H1 (cell line): ENCODE measurements at regions not wholly inside any gene's neighbourhood (a gene's known extent, or its start where the extent isn't known, plus 50 kb on each side); places are given as distances from the start of the nearest gene placed in this dataset.

Experiments
- CTCF ChIA-PET: fragments of 300-600 bp; sonication (Branson Sonifier 250); formaldehyde crosslinking; loops from one replicate; lab custom pipeline; 2021; ENCODE audit not compliant: partially characterized antibody; lab: Charles Lee
- POLR2A ChIA-PET: fragments of 300-600 bp; sonication (Branson Sonifier 250); formaldehyde crosslinking; loops from one replicate; lab custom pipeline; 2021; ENCODE audit warnings: inconsistent platforms; ENCODE audit not compliant: partially characterized antibody; lab: Charles Lee
- DNase-seq, 2 experiments: peaks; one replicate each; pipeline versions ENCODE4 v3.0.0 to v3.0.0-alpha.2; 2010 to 2022; ENCODE audit warnings: low spot score in 2 of 2, low read depth in 1 of 2, mixed read lengths in 1 of 2
- FAIRE-seq: peaks from 2 replicates; lab custom pipeline; 2011; peaks lifted over from hg19 to GRCh38; lab: Jason Lieb, UNC
- H2AFZ ChIP-seq: 2 replicates; pipeline ENCODE4 v1.8.1; 2012; ENCODE audit warnings: low read length, inconsistent platforms
- H2AK5ac ChIP-seq: 2 replicates; pipeline ENCODE4 v1.6.1; 2013; ENCODE audit warnings: low read depth, low read length
- H2BK120ac ChIP-seq: replicated peaks from 2 replicates; pipeline ENCODE3; 2013; ENCODE audit warnings: low read depth, low read length, inconsistent platforms
- H2BK12ac ChIP-seq: 2 replicates; pipeline ENCODE4 v1.6.1; 2013; ENCODE audit warnings: low read depth, low read length
- H2BK15ac ChIP-seq: 2 replicates; pipeline ENCODE4 v1.6.1; 2013; ENCODE audit warnings: low read length
- H2BK20ac ChIP-seq: 2 replicates; pipeline ENCODE4 v1.6.1; 2013; ENCODE audit warnings: low read length
- H2BK5ac ChIP-seq: 2 replicates; pipeline ENCODE4 v1.6.1; 2013; ENCODE audit warnings: low read depth, low read length
- H3K14ac ChIP-seq: 2 replicates; pipeline ENCODE4 v1.6.1; 2013; ENCODE audit warnings: inconsistent platforms; ENCODE audit not compliant: insufficient read length
- H3K18ac ChIP-seq: 2 replicates; pipeline ENCODE4 v1.6.1; 2013; ENCODE audit warnings: low read length; ENCODE audit errors: extremely low read depth
- H3K23ac ChIP-seq: 2 replicates; pipeline ENCODE4 v1.6.1; 2013; ENCODE audit warnings: inconsistent platforms; ENCODE audit not compliant: insufficient read length
- H3K23me2 ChIP-seq: 2 replicates; pipeline ENCODE4 v1.6.1; 2013; ENCODE audit warnings: low read depth, low read length
- H3K27ac ChIP-seq: 2 replicates; pipeline ENCODE4 v1.6.1; 2011; ENCODE audit warnings: low read depth, low read length, inconsistent platforms
- H3K27me3 ChIP-seq, 4 experiments: replicated peaks in 1 of 4; 1 replicate in 1 of 4; 2 replicates in 3 of 4; pipeline versions ENCODE4 v1.6.1 to v1.8.1; 2011 to 2013; ENCODE audit warnings: low read length in 3 of 4, mild to moderate bottlenecking in 3 of 4, inconsistent platforms in 2 of 4, mixed read lengths in 2 of 4, moderate library complexity in 1 of 4; ENCODE audit not compliant: control insufficient read depth in 3 of 4, insufficient read depth in 3 of 4; ENCODE audit errors: extremely low read depth in 1 of 4
- H3K36me3 ChIP-seq, 4 experiments: 2 replicates each; pipeline versions ENCODE4 v1.6.1 to v1.8.1; 2011 to 2013; ENCODE audit warnings: mild to moderate bottlenecking in 4 of 4, low read length in 3 of 4, moderate library complexity in 2 of 4, control low read depth in 1 of 4, inconsistent platforms in 1 of 4; ENCODE audit not compliant: insufficient read depth in 4 of 4, control insufficient read depth in 2 of 4
- H3K4ac ChIP-seq: replicated peaks from 2 replicates; pipeline ENCODE3; 2013; ENCODE audit warnings: low read length, low read depth, mixed read lengths, inconsistent platforms; ENCODE audit not compliant: insufficient read length
- H3K4me1 ChIP-seq, 4 experiments: replicated peaks in 1 of 4; 1 replicate in 1 of 4; 2 replicates in 3 of 4; pipeline versions ENCODE4 v1.6.1 to v1.8.1; 2011 to 2013; ENCODE audit warnings: low read length in 3 of 4, inconsistent platforms in 2 of 4, mixed read lengths in 1 of 4; ENCODE audit not compliant: insufficient read depth in 4 of 4, control insufficient read depth in 3 of 4
- H3K4me2 ChIP-seq, 2 experiments: 2 replicates each; pipeline versions ENCODE4 v1.6.1 to v1.8.1; 2011 to 2013; ENCODE audit warnings: low read depth in 2 of 2, low read length in 2 of 2, control low read depth in 1 of 2, inconsistent platforms in 1 of 2, mild to moderate bottlenecking in 1 of 2; ENCODE audit not compliant: insufficient read depth in 1 of 2
- H3K4me3 ChIP-seq, 4 experiments: fragments of 200-600, 300-600 bp in 1 of 4; sonication (generic), shearing (Covaris generic), sonication (Bioruptor Twin) in 1 of 4; 2 replicates each; pipeline versions ENCODE4 v1.5.1 to v1.8.1; 2011 to 2016; ENCODE audit warnings: low read length in 4 of 4, low read depth in 3 of 4, control low read depth in 2 of 4, inconsistent platforms in 2 of 4, mild to moderate bottlenecking in 2 of 4, mixed read lengths in 1 of 4, moderate library complexity in 1 of 4; ENCODE audit not compliant: insufficient read depth in 2 of 4; ENCODE audit errors: extremely low read depth in 1 of 4
- H3K56ac ChIP-seq: replicated peaks from 2 replicates; pipeline ENCODE3; 2013; ENCODE audit warnings: low read depth, mild to moderate bottlenecking, mixed read lengths, low read length, inconsistent platforms; ENCODE audit not compliant: insufficient read length
- H3K79me1 ChIP-seq: 2 replicates; pipeline ENCODE4 v1.6.1; 2013; ENCODE audit warnings: low read depth, low read length, control low read depth
- H3K79me2 ChIP-seq, 2 experiments: 2 replicates each; pipeline versions ENCODE4 v1.6.1 to v1.8.1; 2012 to 2013; ENCODE audit warnings: low read length in 2 of 2, mild to moderate bottlenecking in 2 of 2, inconsistent platforms in 1 of 2; ENCODE audit not compliant: insufficient read depth in 2 of 2, control insufficient read depth in 1 of 2
- H3K9ac ChIP-seq, 4 experiments: replicated peaks in 1 of 4; 1 replicate in 1 of 4; 2 replicates in 3 of 4; pipeline versions ENCODE4 v1.6.1 to v1.8.1; 2011 to 2013; ENCODE audit warnings: low read depth in 3 of 4, low read length in 3 of 4, control low read depth in 2 of 4, mild to moderate bottlenecking in 2 of 4, moderate library complexity in 2 of 4, inconsistent platforms in 1 of 4; ENCODE audit errors: extremely low read depth in 1 of 4
- H3K9me3 ChIP-seq, 2 experiments: 2 replicates each; pipeline versions ENCODE4 v1.6.1 to v1.8.1; 2012 to 2013; ENCODE audit warnings: mild to moderate bottlenecking in 2 of 2, moderate library complexity in 2 of 2, control low read depth in 1 of 2, inconsistent platforms in 1 of 2, low read depth in 1 of 2, low read length in 1 of 2, mixed read lengths in 1 of 2; ENCODE audit not compliant: insufficient read depth in 2 of 2
- H4K20me1 ChIP-seq, 2 experiments: replicated peaks in 1 of 2; 2 replicates each; pipeline versions ENCODE3 to v1.8.1; 2011 to 2013; ENCODE audit warnings: inconsistent platforms in 2 of 2, low read length in 2 of 2, mild to moderate bottlenecking in 1 of 2; ENCODE audit not compliant: insufficient read depth in 2 of 2, control insufficient read depth in 1 of 2
- H4K5ac ChIP-seq: 2 replicates; pipeline ENCODE4 v1.6.1; 2013; ENCODE audit warnings: low read length, low read depth, mixed read lengths, inconsistent platforms; ENCODE audit not compliant: insufficient read length
- H4K8ac ChIP-seq: 2 replicates; pipeline ENCODE4 v1.8.0; 2013; ENCODE audit warnings: mild to moderate bottlenecking, moderate library complexity, low read length, inconsistent platforms; ENCODE audit not compliant: insufficient read depth; ENCODE audit errors: extremely low read depth
- H4K91ac ChIP-seq: replicated peaks from 2 replicates; pipeline ENCODE3; 2013; ENCODE audit warnings: low read length, mixed read lengths, inconsistent platforms; ENCODE audit not compliant: insufficient read length
- BACH1 ChIP-seq: IDR thresholded peaks from 2 replicates; pipeline ENCODE4 v1.6.1; 2012; ENCODE audit warnings: low read length, improper control_type of control experiment
- CEBPB ChIP-seq: IDR thresholded peaks from 2 replicates; pipeline ENCODE4 v1.6.1; 2012; ENCODE audit warnings: low read depth, low read length
- CTCF ChIP-seq, 3 experiments: IDR thresholded peaks; 1 replicate in 2 of 3; 2 replicates in 1 of 3; pipeline versions ENCODE4 v1.5.1 to v1.6.1; 2011; ENCODE audit warnings: low read length in 3 of 3, mild to moderate bottlenecking in 3 of 3, inconsistent platforms in 2 of 3, low read depth in 1 of 3, moderate library complexity in 1 of 3; ENCODE audit not compliant: insufficient read depth in 1 of 3; ENCODE audit errors: control extremely low read depth in 1 of 3
- EGR1 ChIP-seq: IDR thresholded peaks from 2 replicates; pipeline ENCODE4 v1.6.1; 2011; ENCODE audit warnings: low read depth, low read length, borderline replicate concordance
- EZH2 ChIP-seq: fragments of 200-600 bp; sonication (generic); IDR thresholded peaks from 2 replicates; pipeline ENCODE4 v1.7.1; 2012; ENCODE audit warnings: low read depth, mild to moderate bottlenecking, moderate library complexity, low read length, inconsistent platforms; ENCODE audit not compliant: severe bottlenecking
- NANOG ChIP-seq: IDR thresholded peaks from 2 replicates; pipeline ENCODE4 v1.6.1; 2011; ENCODE audit warnings: low read length, low read depth, mild to moderate bottlenecking, inconsistent platforms; ENCODE audit not compliant: insufficient read depth, poor library complexity, severe bottlenecking
- RXRA ChIP-seq: IDR thresholded peaks from 2 replicates; pipeline ENCODE4 v1.6.1; 2011; ENCODE audit warnings: low read depth, mild to moderate bottlenecking, low read length, moderate library complexity; ENCODE audit not compliant: insufficient read depth
- SIX5 ChIP-seq: IDR thresholded peaks from 2 replicates; pipeline ENCODE4 v1.6.1; 2011; ENCODE audit warnings: mild to moderate bottlenecking, low read depth, low read length
- SP2 ChIP-seq: IDR thresholded peaks from 2 replicates; pipeline ENCODE4 v1.6.1; 2012; ENCODE audit warnings: mild to moderate bottlenecking, low read length, inconsistent platforms
- USF2 ChIP-seq: IDR thresholded peaks from 2 replicates; pipeline ENCODE4 v1.6.1; 2011; ENCODE audit warnings: low read length, improper control_type of control experiment
- WGBS, 2 experiments: shearing (Covaris generic) in 1 of 2; methylation state at CpG; one replicate each; pipeline versions ENCODE4 v1.1.6 to v1.1.7; 2013 to 2015; ENCODE audit warnings: low lambda C conversion rate in 2 of 2, mixed read lengths in 2 of 2, inconsistent platforms in 1 of 2, low coverage in 1 of 2, missing lambda C conversion rate in 1 of 2; ENCODE audit not compliant: insufficient replicate concordance in 2 of 2, insufficient coverage in 1 of 2, insufficient read length in 1 of 2; ENCODE audit errors: extremely low coverage in 1 of 2, missing lambda C conversion rate in 1 of 2; 5-methylcytosine and 5-hydroxymethylcytosine counted together

- Histone ChIP-seq H2BK12ac (no peak overlapping the region), H2AFZ (no peak overlapping the region), H3K27ac (no peak overlapping the region), H3K4me1 (0 out of 7 replicates have a peak, but pooled peaks cover 0 to 2% (median 0%) of the 10 kb centered on the region in 4 experiments), H3K4me2 (no peak overlapping the region), H3K23ac (no peak overlapping the region), H2BK120ac (no peak overlapping the region), H4K5ac (no peak overlapping the region), H3K9me3 (no peaks in the 10 kb centered on the region), H3K14ac (no peak overlapping the region), H3K18ac (no peak overlapping the region), H4K91ac (no peak overlapping the region), H2BK20ac (no peak overlapping the region), H2BK5ac (no peak overlapping the region), H3K4me3 (no peak overlapping the region), H3K56ac (no peak overlapping the region), H3K9ac (no peak overlapping the region), H2AK5ac (no peak overlapping the region), H3K36me3 (peaks cover 16 to 66% (median 51%) of the 10 kb centered on the region in 4 experiments; a peak in 7 of 8 replicates), H4K8ac (no peak overlapping the region), H3K79me1 (peaks cover 3% of the 10 kb centered on the region; the same call in 1 of the 2 replicates), H4K20me1 (peaks cover 8 to 10% of the 10 kb centered on the region in 2 experiments), H3K79me2 (no peaks in the 10 kb centered on the region), H2BK15ac (no peak overlapping the region), H3K4ac (no peak overlapping the region), H3K27me3 (no peaks in the 10 kb centered on the region), H3K23me2 (no peaks in the 10 kb centered on the region)
- ChIA-PET POLR2A (interaction anchor here (0.9 to 1.3 kb wide), 3 partner anchors 11 to 91 kb away, joined by 3 to 4 read pairs (median 3); no protein-coding TSS in a partner anchor), CTCF (interaction anchor here (0.9 to 2.2 kb wide), 6 partner anchors 11 to 284 kb away, joined by 3 to 7 read pairs (median 4); no protein-coding TSS in a partner anchor)
- WGBS, 2 experiments = 93% methylated on average over 8 of the region's 8 CpGs; no CpG with 5 or more reads in 1 of the 2 experiments
- DNase-seq (no peak), FAIRE-seq (no peak)
- no peak for TF ChIP-seq USF2
- no peak for TF ChIP-seq NANOG
- TF ChIP-seq BACH1 = no peak
- TF ChIP-seq EGR1 = no peak
- no peak for TF ChIP-seq CEBPB
- no peak for TF ChIP-seq SP2
- no peak for TF ChIP-seq SIX5
- TF ChIP-seq RXRA = no peak
- no peak for TF ChIP-seq EZH2
- TF ChIP-seq CTCF (IDR thresholded peaks at IDR 0.05; ENCODE audit: control extremely low read depth in 1 of 3, insufficient read depth in 1 of 3, low read depth in 1 of 3, low read length in 3 of 3) = no peak
Measured at GRCh38 chr2:120984046-120984445, 248.4 kb downstream of the GLI2 start.
